IPS-18a (cell line): ENCODE measurements at regions not wholly inside any gene's neighbourhood (a gene's known extent, or its start where the extent isn't known, plus 50 kb on each side); places are given as distances from the start of the nearest gene placed in this dataset.

Source experiments
- H3K27ac ChIP-seq: one replicate; pipeline ENCODE4 v1.5.1; 2013; ENCODE audit warnings: low read length
- H3K27me3 ChIP-seq: one replicate; pipeline ENCODE4 v1.6.1; 2013; ENCODE audit warnings: mild to moderate bottlenecking, low read length; ENCODE audit not compliant: control insufficient read depth, insufficient read depth
- H3K36me3 ChIP-seq: one replicate; pipeline ENCODE4 v1.6.1; 2013; ENCODE audit warnings: low read depth, low read length; ENCODE audit not compliant: control insufficient read depth
- H3K4me1 ChIP-seq: one replicate; pipeline ENCODE4 v1.6.1; 2013; ENCODE audit warnings: low read depth, low read length; ENCODE audit not compliant: control insufficient read depth
- H3K4me3 ChIP-seq: one replicate; pipeline ENCODE4 v1.5.1; 2013; ENCODE audit warnings: low read length
- H3K9ac ChIP-seq: one replicate; pipeline ENCODE4 v1.6.1; 2013; ENCODE audit warnings: mild to moderate bottlenecking, low read length, moderate library complexity
- H3K9me3 ChIP-seq: one replicate; pipeline ENCODE4 v1.6.1; 2013; ENCODE audit warnings: low read depth, low read length; ENCODE audit not compliant: control insufficient read depth

DNA sequence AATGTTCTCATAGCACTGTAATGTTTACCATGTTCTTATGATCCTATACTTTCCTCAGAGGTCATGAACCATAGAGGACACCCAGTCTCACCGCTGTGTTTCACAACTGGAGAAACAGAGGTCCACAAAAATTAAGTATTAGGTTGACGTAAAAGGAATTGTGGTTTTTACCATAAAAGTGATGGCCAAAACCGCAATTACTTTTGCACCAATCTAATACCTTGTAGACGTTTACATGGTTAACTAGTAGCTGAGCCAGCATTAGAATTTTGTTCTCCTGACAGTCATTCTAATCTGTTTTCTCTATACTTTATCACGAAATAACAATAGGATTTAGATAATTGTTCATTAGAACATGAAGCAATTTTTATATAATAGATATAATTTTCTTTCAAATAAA is 763.4 kb upstream of the ARGLU1 start:
- no peaks in the 10 kb centered on the region for H3K4me1 ChIP-seq
- H3K27me3 ChIP-seq: no peaks in the 10 kb centered on the region
- no peak overlapping the region for H3K4me3 ChIP-seq
- H3K9ac ChIP-seq: no peak overlapping the region
- H3K9me3 ChIP-seq: no peaks in the 10 kb centered on the region
- H3K27ac ChIP-seq: no peak overlapping the region
- H3K36me3 ChIP-seq: no peaks in the 10 kb centered on the region

DNA sequence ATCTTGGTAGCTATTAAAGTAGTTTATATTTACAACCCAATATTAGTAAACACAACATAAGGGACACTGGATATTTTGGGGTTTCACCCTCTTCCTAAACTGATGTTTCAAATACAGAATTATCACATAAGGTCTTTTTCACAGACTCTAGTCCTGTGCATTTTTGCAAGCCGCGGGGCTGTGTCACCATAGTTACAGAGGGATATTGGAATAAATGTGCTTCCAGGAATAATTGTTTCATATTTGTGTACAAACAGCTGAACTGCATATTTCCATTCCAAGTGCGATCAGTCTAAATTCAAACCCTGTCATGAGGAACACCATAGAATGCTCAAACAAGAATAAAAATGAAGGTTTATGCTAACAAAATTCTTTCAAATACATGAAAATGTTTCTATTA is 762.5 kb upstream of the ARGLU1 start:
- Histone ChIP-seq H3K4me3 (no peak overlapping the region), H3K27ac (no peak overlapping the region), H3K9ac (no peak overlapping the region), H3K4me1 (no peaks in the 10 kb centered on the region), H3K9me3 (no peaks in the 10 kb centered on the region), H3K36me3 (no peaks in the 10 kb centered on the region), H3K27me3 (no peaks in the 10 kb centered on the region)

DNA sequence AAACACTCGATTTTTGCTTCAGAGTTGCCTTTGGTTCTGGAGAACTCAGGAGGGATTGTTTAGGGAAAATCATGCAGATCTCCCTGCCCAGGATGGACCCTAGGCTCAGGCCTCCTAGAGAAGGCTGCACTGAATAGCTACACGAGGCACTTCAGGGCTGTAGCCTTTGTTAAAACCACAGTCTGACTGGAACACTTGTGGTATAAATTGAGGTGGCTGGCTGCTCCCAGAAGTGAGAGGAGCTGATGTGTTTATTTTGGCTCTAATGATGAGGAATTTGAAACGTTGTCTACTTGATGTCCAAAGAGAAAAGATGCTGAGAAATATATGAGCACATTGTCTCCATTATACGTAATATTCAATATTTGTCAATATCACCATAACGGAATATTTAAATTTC is 762.1 kb upstream of the ARGLU1 start:
- Histone ChIP-seq H3K4me1 (no peaks in the 10 kb centered on the region), H3K27me3 (no peaks in the 10 kb centered on the region), H3K9me3 (no peaks in the 10 kb centered on the region), H3K9ac (no peak overlapping the region), H3K36me3 (no peaks in the 10 kb centered on the region), H3K4me3 (no peak overlapping the region), H3K27ac (no peak overlapping the region)

DNA sequence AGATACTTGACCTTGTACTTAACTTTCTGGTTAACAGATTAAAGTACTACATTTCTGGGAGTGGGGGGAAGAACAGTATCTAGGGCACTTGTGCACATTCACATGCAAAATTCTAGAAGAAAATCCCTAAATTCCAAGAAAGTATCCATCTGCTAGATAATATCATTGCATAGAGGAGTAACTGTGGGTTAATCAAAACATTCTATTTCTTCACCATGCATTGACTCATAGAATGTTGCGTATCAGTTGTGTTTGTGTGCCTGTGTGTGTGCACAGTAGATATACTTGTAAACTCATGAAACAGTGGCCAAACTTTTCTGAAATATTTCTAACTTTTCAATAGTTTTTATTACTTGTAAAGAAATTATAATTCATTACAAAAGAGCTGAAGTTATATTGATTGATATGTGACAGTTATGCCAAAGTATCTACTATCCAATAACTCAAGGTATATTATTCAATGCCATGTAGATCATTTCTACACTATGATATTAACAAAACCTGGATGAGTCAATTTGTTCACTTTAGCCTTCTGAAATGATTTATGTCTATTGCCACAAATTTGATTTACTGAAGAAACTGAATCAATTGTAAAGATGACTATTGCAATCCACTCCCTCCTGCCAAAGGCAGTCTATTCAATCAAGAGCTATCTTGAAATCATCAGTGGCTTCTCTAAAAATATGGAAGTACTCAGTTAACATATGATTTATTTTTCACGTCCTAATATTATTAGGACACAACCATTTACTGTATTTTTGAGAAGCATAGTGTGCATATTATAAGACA is 756.7 kb upstream of the ARGLU1 start:
- Histone ChIP-seq H3K4me3 (no peak overlapping the region), H3K27me3 (no peaks in the 10 kb centered on the region), H3K27ac (no peak overlapping the region), H3K9ac (no peak overlapping the region), H3K9me3 (no peaks in the 10 kb centered on the region), H3K36me3 (no peaks in the 10 kb centered on the region), H3K4me1 (no peaks in the 10 kb centered on the region)

DNA sequence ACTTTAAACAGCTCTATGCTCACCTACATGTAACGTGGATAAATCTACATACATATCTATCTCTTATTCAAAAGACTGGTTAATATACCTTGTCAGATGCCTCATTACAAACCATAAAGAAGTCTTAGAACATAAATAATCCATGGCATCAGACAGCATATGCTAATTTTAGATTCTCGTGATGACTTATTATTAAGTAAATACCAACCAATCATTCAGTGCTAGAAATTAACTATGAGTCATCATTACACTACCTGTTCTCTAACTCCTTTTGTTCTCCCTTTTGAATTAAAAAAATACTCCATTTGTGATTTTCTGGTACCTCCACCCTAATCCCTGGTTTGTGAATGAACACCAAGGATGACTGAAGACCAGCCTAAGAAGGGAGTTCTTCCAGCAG is 754.3 kb upstream of the ARGLU1 start:
- Histone ChIP-seq H3K9me3 (no peaks in the 10 kb centered on the region), H3K4me3 (no peak overlapping the region), H3K36me3 (no peaks in the 10 kb centered on the region), H3K9ac (no peak overlapping the region), H3K27ac (no peak overlapping the region), H3K27me3 (no peaks in the 10 kb centered on the region), H3K4me1 (no peaks in the 10 kb centered on the region)

DNA sequence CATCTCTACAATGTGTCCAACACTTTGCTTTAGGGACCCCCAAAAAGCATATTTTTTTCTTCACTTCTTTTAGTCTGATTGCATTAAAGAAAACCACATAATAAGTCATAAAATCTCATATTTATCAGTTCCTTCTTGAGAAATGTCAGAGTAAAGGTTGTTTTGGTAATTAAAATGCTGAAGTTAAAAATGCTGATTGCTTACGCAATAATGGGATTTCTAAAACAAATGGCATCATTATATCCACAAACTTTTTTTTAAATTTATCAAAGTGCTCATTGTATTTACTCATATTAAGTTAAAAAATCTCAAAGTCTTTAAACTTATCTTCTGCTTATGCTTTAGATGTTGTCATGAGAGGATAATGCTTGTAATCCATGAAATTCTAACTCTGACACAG is 737.2 kb upstream of the ARGLU1 start:
- Histone ChIP-seq H3K9me3 (no peaks in the 10 kb centered on the region), H3K27ac (no peak overlapping the region), H3K36me3 (no peaks in the 10 kb centered on the region), H3K9ac (no peak overlapping the region), H3K4me3 (no peak overlapping the region), H3K4me1 (no peaks in the 10 kb centered on the region), H3K27me3 (no peaks in the 10 kb centered on the region)

DNA sequence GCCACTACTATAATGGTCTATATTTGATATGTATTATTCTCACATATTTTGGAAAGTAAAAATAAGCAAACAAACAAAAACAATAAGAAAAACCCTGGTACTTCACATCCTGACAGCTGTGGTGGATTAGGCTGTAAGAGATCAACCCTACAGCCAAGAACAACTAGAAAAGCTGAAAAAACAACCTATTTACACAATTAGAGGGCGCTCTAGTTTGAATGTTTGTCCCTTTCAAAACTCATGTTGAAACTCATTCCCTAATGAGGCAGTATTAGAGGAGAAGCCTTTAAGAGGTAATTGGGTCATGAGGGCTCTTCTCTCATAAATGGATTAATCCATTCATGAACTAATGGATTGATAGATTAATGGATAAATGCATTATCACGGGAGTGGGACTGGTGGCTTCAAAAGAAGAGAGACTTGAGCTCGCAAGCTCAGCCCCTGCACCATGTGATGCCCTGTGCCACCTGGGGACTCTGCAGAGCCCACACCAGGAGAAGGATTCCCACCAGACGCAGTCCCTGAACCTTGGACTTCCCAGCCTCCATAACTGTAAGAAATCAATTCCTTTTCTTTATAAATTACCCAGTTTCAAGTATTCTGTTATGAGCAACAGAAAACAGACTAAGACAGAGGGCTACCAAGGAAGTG is 733.9 kb upstream of the ARGLU1 start:
- Histone ChIP-seq H3K27ac (no peak overlapping the region), H3K9me3 (no peaks in the 10 kb centered on the region), H3K36me3 (no peaks in the 10 kb centered on the region), H3K4me1 (no peaks in the 10 kb centered on the region), H3K9ac (no peak overlapping the region), H3K4me3 (no peak overlapping the region), H3K27me3 (no peaks in the 10 kb centered on the region)

DNA sequence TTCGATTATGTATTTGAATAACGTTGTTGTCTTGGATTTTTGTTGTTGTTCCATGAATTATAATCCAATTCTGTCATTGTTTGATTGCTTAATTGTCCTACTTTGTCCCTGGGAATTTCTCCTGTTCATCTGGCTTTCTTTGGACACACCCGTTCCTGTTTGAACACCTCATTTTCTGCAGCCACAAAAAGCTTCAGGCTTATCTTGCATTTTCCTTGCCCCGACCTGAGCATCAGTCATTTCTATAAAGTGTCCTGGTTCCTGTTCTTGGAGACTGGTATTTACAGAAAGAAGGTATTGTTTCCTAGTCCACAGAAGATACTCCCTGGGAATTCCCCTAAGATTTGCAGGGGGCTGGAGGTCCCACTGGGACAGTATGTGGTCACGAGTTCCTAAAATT is 731.8 kb upstream of the ARGLU1 start:
- Histone ChIP-seq H3K4me3 (no peak overlapping the region), H3K9ac (no peak overlapping the region), H3K36me3 (no peaks in the 10 kb centered on the region), H3K4me1 (no peaks in the 10 kb centered on the region), H3K27ac (no peak overlapping the region), H3K27me3 (no peaks in the 10 kb centered on the region), H3K9me3 (no peaks in the 10 kb centered on the region)

DNA sequence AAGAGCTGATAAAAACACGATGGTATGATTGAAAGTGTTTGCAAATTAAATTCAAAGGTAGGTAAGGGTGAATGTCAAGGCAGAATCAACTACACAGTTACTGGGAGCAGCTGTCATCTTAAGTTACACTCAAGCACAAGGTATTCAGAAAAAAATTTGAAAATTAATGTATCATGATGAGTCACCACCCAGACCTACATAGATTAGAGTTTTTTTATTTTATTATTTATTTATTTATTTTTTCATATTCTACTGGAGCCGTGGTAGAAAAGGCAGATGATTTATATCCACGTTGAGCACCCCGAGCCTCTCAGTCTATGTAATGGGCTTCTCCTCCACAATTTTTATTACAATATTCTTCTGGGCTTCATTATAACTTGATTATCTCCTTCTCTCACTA is 728.9 kb upstream of the ARGLU1 start:
- Histone ChIP-seq H3K9me3 (no peaks in the 10 kb centered on the region), H3K27ac (no peak overlapping the region)

DNA sequence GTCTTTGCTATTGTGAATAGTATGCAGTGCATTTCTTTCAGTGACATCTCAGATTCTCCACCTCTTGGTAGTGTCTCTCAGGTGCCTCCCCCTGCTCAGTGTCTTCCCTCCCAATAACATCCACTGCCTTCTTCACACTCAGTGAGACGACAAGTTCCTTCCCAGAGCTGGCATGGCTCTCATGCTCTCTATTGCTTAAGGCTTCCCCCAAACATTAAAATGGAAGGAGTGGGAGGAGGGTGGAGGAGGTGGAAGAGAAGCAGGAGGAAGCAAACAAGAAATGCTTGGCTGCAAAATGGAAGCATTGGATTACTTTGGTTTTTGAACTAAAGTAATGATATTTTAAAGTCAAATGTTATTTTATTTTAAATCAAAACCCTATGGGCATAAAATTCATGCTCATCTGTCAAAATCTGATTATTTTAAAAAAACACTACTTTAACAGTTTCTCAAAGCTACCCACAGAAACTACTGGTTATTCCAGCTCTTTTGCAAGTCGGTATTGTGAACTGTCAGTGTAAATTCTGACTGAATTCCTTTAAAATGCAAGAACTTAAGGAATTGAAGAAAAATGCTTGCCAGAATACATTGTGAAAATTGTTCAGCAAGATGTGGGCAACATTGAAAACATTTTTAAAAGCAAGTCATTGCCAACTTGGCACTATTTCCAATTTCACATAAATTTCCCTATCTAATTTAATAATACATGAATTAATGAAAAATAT is 727.6 kb upstream of the ARGLU1 start:
- Histone ChIP-seq H3K4me1 (no peaks in the 10 kb centered on the region), H3K9me3 (no peaks in the 10 kb centered on the region), H3K36me3 (no peaks in the 10 kb centered on the region), H3K9ac (no peak overlapping the region), H3K4me3 (no peak overlapping the region), H3K27me3 (no peaks in the 10 kb centered on the region), H3K27ac (no peak overlapping the region)

More for the DNA sequence above, 728.9 kb upstream of the ARGLU1 start:
- no peak overlapping the region for H3K9ac ChIP-seq
- no peaks in the 10 kb centered on the region for H3K36me3 ChIP-seq
- no peaks in the 10 kb centered on the region for H3K4me1 ChIP-seq
- no peaks in the 10 kb centered on the region for H3K27me3 ChIP-seq
- H3K4me3 ChIP-seq: no peak overlapping the region

DNA sequence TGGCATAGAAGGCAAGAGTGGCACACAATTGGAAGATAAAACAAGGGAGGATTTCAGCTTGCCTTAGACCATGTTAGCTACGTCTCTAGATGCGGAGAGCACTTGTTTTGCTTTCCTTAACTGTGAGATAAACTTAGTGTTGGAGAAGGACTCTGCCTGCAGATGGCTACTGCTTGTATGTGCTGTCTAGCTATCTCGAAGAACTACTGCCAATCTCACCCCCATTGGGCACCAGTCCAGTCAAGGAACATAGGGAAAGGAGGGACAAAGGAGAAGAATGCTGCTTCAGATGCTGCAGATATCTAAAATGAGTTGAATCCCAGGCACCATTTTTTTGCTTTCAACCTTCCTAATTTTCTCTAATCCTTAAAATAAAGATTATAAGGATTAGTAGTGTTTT is 726.0 kb upstream of the ARGLU1 start:
- no peak overlapping the region for H3K9ac ChIP-seq

More for the DNA sequence above, 726.0 kb upstream of the ARGLU1 start:
- no peak overlapping the region for H3K27ac ChIP-seq
- no peaks in the 10 kb centered on the region for H3K27me3 ChIP-seq
- H3K36me3 ChIP-seq: no peaks in the 10 kb centered on the region
- no peaks in the 10 kb centered on the region for H3K4me1 ChIP-seq
- no peak overlapping the region for H3K4me3 ChIP-seq
- no peaks in the 10 kb centered on the region for H3K9me3 ChIP-seq
